ENCODE measurements at regions not wholly inside any gene's neighbourhood (a gene's known extent, or its start where the extent isn't known, plus 50 kb on each side); places are given as distances from the start of the nearest gene placed in this dataset.
"Not testable (repeated sequence)": the region's sequence is repeated elsewhere in the genome, so short reads cannot be mapped to it uniquely, and the experiment has no call there.

GRCh38 chr17:62322313-62322712, 58.0 kb upstream of the EFCAB3 start:
- intact Hi-C loops (cut with micrococcal nuclease), result no loop called here

- intact Hi-C loops (cut with micrococcal nuclease), result no loop called here
Measured at GRCh38 chr17:62321451-62321850, 58.9 kb upstream of the EFCAB3 start.

DNA sequence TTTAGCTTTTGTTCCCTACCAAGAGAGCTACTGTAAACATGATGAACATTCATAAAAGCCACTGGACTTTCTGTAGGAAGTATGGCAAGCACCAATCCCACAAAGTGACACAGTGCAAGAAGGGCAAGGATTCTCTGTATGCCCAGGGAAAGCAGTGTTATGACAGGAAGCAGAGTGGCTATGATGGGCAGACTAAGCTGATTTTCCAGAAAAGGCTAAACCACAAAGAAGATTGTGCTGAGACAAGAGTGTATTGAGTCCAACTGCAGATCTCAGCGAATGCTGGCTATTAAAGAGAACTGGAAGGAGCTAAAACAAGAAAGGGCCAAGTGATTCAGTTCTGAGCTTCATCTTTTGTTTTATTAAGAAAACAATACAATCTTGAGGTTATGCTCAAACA, 60.5 kb upstream of the EFCAB3 start:
- intact Hi-C loops (cut with micrococcal nuclease), result no loop called here

GRCh38 chr17:62309396-62309795, 71.0 kb upstream of the EFCAB3 start:
- intact Hi-C loops (cut with micrococcal nuclease), result no loop called here

DNA sequence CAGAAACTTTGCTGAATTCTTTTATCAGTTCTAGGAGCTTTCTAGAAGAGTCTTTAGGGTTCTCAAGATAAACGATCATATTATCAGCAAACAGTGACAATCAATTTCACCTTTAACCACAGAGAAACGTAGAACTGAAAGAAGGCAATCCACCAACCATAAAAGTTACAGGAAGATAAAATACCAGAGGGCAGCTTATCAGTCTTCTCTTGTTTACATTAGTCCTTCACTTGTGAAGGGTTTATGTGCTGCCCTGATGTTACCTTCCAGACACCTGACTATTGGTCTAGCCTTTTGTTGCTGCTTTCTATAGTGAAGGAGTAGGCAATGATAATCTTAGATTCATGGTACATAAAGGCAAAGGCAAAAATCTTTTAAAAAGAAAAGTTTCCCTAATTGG, 73.2 kb upstream of the EFCAB3 start:
- intact Hi-C loops (cut with micrococcal nuclease), result no loop called here

GRCh38 chr17:62303476-62303875, 76.9 kb upstream of the EFCAB3 start:
- intact Hi-C loops (cut with micrococcal nuclease), result no loop called here

- intact Hi-C loops (cut with micrococcal nuclease), result no loop called here
Measured at GRCh38 chr17:62300697-62301096, 79.7 kb upstream of the EFCAB3 start.

GRCh38 chr17:62275290-62275689, 105.1 kb upstream of the EFCAB3 start:
- intact Hi-C loops (cut with micrococcal nuclease), result not testable (repeated sequence)

- intact Hi-C loops (cut with micrococcal nuclease), result not testable (repeated sequence)
Measured at GRCh38 chr17:62268361-62268760, 112.0 kb upstream of the EFCAB3 start.

GRCh38 chr17:62264974-62265373, 115.4 kb upstream of the EFCAB3 start:
- intact Hi-C loops (cut with micrococcal nuclease), result not testable (repeated sequence)

GRCh38 chr17:62255791-62256190, 124.6 kb upstream of the EFCAB3 start:
- intact Hi-C loops (cut with micrococcal nuclease), result not testable (repeated sequence)

DNA sequence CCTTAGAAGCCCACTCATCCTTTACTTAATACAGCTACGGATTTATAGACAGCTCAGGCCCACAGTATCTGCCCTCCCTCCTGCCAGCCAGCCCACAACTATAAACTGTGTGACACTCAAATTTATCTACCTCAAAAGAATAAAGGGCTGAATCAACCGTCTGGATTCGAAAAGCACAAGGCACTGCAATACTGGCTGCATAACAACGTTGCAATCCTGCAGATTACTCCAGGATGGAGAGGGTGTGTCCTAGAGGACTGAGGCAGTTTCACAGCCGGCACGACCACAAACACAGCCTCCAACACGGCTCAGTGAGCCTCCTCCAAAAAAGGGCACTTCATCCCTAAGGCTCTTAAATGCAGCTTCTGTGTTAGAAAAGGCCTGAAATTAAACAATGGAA, 138.3 kb upstream of the EFCAB3 start:
- intact Hi-C loops (cut with micrococcal nuclease), result not testable (repeated sequence)

DNA sequence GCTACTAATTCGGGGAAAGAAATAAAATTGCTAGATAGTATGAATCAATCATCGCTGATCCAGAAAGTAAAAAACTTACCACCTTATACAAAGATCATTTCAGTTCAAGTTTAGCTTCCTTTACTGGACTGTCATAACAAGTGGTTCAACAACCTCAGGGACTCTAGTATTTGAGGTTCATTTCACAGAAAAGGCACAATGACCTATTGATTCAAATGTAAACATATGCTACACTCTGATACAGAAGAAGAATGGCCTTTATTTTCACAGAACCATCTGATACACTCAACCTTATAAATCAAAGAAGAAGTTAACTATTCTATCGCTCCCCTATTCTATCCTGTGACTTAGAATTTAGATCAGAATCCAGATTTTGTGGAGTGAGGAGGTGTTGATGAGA, 140.8 kb upstream of the EFCAB3 start:
- intact Hi-C loops (cut with micrococcal nuclease), result not testable (repeated sequence)

- intact Hi-C loops (cut with micrococcal nuclease), result not testable (repeated sequence)
Measured at GRCh38 chr17:62238551-62239338, 141.6 kb upstream of the EFCAB3 start.

DNA sequence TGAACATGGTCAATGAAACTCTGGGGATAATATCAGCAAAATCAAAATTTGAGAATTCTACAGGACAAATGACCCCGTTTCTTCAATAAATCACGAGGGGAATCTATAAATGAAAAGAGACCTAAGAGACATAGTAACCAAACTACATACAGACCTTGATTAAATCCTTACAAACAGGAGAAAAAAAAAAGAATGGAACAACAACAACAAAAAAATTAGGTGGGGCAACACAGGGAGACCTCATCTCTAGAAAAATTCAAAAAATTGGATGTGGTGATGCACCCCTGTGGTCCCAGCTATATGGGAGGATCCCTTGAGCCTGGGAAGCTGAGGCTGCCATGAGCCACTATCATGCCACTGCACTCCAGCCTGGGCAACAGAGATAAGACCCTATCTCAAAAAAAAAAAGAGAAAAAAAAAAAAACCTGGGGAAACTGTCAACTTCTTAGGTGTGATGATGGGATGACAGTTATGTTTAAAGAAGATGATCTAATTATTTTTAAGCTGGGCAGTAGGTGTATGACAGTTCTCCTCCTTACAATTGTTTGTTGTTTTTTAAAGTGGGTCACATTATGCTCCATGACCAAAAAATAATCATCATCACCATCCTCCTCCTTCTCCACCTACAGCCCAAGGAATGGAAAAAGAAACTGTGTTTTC, 146.4 kb upstream of the EFCAB3 start:
- intact Hi-C loops (cut with micrococcal nuclease), result not testable (repeated sequence)

DNA sequence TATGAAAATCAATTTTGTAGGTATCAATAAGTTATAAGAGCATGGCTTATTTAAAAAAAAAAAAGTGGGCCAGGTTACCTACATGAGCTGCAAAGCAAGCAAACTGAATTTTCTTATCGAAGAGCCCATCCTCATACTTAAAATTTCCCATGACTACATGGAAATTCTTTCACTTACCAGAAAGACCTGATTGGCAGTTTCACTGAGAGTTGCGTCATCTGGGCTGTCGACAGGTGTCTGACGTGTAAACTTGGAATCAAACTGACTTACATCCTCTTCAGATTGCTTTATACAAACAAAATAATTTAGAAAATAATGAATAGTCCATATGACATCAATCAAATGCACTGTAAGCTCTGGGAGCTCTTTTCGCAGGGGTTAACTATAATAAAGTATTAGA, 149.1 kb upstream of the EFCAB3 start:
- intact Hi-C loops (cut with micrococcal nuclease), result not testable (repeated sequence)

DNA sequence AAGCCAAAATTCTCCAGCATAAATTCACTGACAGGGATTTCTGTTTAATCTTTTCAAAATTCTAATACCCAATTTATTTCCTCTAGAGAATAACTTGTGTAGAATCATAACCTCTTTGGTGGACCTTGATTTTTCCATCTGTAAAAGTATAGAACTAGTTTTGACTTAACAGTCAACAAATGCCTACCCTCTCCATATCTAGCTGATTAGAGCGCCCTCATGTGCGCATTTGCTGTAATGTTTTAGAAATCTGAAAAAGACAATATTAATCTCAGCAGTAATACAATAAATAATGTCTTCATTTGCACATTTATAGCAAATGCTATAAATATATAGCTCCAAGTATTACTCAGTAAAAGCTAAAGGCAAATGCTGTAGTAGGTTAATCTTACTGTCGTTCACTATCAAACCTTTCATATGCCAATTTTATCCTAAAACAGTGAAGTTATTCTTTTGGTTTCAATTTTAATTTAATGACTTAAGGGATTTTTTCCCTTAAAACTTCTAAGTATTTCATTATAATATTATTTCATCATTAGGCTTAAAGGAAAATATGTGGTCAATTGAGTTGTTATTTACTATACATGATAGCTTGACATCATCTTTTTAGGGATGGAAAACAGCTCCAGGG, 153.6 kb upstream of the EFCAB3 start:
- intact Hi-C loops (cut with micrococcal nuclease), result loop anchor here (10.0 kb wide), 1 partner anchor 592 kb away; no protein-coding TSS in a partner anchor

DNA sequence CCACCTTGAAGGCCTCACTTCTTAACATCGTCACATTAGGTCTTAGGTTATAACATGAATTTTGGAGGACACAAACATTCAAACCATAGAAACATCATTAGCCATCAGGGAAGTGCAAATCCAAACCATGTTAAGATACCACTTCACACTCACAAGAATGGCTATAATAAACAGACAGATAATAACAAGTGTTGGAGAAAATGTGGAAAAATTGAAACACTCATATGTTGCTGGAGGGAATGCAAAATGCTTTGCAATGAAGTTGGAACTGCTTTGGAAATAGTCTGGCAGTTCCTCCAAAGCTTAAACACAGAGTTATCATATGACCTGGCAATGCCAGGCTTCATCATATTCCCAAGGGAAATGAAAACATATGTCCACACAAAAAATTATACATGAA, 156.8 kb upstream of the EFCAB3 start:
- intact Hi-C loops (cut with micrococcal nuclease), result loop anchor here (10.0 kb wide), 1 partner anchor 589 kb away; no protein-coding TSS in a partner anchor

DNA sequence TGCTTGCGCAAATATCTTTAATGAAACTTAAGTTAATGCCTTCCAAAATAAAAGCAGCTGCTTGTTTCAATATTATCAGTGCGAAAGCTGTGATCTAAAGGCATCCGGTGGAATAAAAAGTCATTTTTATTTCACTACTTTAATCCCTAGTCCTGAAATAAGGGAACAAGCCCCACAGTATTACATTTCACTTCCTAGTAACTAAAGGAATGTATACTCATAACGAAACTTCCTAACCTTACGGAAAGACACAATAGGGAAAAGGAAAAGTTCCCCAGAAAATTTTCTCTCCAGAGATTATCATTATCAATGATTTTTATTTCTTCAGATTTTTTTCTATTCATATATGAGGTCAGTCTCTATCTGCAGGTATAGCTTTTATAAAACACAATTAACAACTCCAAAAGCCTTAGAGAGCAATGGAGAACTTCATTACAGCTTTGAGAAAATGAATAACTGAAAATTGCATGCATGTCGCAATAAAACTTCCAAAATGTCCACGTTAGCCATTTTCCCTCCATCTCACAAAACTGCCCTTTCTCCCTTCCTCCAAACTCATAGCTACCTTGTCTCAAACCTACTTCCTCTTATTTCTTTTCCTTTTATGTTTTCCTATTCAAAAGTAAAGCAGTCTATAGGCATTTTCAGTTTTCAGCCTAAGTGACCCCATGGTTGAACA, 154.3 kb upstream of the MED13 start:
- intact Hi-C loops (cut with micrococcal nuclease), result no loop called here

GRCh38 chr17:62216847-62217246, 151.8 kb upstream of the MED13 start:
- intact Hi-C loops (cut with micrococcal nuclease), result no loop called here

DNA sequence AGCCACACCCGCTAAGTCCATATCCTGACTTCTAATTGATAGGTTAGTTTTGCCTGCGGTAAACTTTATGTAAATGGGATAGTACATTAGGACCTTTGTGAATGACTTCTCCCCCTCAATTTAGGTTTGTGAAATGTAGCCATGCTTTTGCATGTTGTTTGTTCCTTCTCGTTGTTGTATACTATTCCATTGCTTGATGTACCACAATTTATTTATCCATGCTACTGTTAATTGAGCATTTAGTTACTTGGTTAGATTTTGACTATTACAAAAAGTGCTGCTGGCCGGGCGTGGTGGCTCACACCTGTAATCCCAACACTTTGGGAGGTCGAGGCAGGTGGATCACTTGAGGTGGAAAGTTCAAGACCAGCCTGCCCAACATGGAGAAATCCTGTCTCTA, 150.8 kb upstream of the MED13 start:
- intact Hi-C loops (cut with micrococcal nuclease), result not testable (repeated sequence)

- intact Hi-C loops (cut with micrococcal nuclease), result no loop called here
Measured at GRCh38 chr17:62206550-62206949, 141.5 kb upstream of the MED13 start.

All from T-helper 1 cell treated with Interleukin-12 subunit alpha and Interleukin-12 subunit beta and Interleukin-4 antibody, amounts not matched to agents 30 ng/mL and 1 ng/mL, for 36 hours (primary cell).